ACC112 (cell line): ENCODE measurements at regions not wholly inside any gene's neighbourhood (a gene's known extent, or its start where the extent isn't known, plus 50 kb on each side); places are given as distances from the start of the nearest gene placed in this dataset.
"Not testable (repeated sequence)": the region's sequence is repeated elsewhere in the genome, so short reads cannot be mapped to it uniquely, and the experiment has no call there.

Experiments
- H2AFZ ChIP-seq: fragments of 200-600 bp; sonication (generic); one replicate; pipeline ENCODE4 v1.6.0; 2017; ENCODE audit warnings: antibody characterized with exemption, low read length; ENCODE audit not compliant: unreplicated experiment
- H3K27ac ChIP-seq: fragments of 200-600 bp; sonication (generic); 2 replicates; pipeline ENCODE4 v1.5.1; 2014; ENCODE audit warnings: low read depth, mild to moderate bottlenecking, antibody characterized with exemption, low read length, moderate library complexity
- H3K27me3 ChIP-seq: fragments of 200-600 bp; sonication (generic); 2 replicates; pipeline ENCODE4 v1.6.1; 2014; ENCODE audit warnings: mild to moderate bottlenecking, antibody characterized with exemption, low read length, moderate library complexity, mixed read lengths; ENCODE audit not compliant: insufficient read depth
- H3K36me3 ChIP-seq: fragments of 200-600 bp; sonication (generic); 2 replicates; pipeline ENCODE4 v1.6.1; 2016; ENCODE audit warnings: mild to moderate bottlenecking, antibody characterized with exemption, low read length, moderate library complexity, mixed read lengths; ENCODE audit not compliant: insufficient read depth
- H3K4me1 ChIP-seq: fragments of 200-600 bp; sonication (generic); one replicate; pipeline ENCODE4 v1.6.1; 2016; ENCODE audit warnings: low read length, mixed read lengths; ENCODE audit not compliant: insufficient read depth, unreplicated experiment, control insufficient read depth
- H3K4me3 ChIP-seq: fragments of 200-600 bp; sonication (generic); 2 replicates; pipeline ENCODE4 v1.5.1; 2014; ENCODE audit warnings: mild to moderate bottlenecking, low read depth, low read length
- H3K79me2 ChIP-seq: fragments of 200-600 bp; sonication (generic); one replicate; pipeline ENCODE4 v1.6.0; 2016; ENCODE audit warnings: low read length; ENCODE audit not compliant: control insufficient read depth, unreplicated experiment, insufficient read depth

DNA sequence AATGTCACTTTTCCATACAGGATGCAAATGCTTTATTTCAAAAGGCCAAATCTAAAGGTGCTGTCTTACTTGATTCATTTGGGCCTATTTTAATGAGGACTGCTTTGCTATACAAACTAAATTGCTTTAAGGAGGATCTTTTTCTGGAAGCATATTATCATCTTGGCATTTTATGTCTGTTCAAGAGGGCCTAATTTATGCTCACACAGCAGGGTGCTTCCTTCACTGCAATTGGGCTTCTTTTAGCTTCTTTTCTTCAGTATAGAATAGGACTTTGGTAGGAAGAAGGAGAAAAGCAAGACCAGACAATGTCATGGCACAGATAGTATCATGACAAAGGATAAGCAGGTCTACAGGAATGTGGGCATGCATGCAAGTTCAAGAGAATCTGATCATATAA, 222.4 kb upstream of the ANKRD50 start:
- Histone ChIP-seq H3K79me2 (no peaks in the 10 kb centered on the region), H2AFZ (no peak overlapping the region), H3K27me3 (no peaks in the 10 kb centered on the region), H3K4me3 (no peak overlapping the region), H3K27ac (no peak overlapping the region), H3K4me1 (peaks cover 29% of the 10 kb centered on the region), H3K36me3 (no peaks in the 10 kb centered on the region)

DNA sequence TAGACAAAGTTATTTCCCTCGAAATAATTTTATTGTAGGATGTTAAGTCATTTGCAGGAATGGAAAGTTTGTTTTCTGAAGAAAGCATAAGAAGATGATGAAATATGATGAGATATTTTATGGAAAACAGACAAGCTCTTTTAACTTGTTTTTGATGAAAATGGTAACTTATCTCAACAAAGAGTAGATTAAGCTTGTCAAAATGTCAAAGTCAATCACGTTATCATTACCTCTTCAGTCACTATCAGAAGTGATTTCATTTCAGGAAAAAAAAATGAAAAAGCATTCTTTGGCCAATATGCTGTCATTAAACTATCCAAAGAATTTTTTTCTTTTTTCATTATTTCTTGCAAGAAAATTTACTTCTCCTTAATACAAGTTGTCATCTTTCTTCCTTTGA, 221.0 kb upstream of the ANKRD50 start:
- Histone ChIP-seq H3K27me3 (no peaks in the 10 kb centered on the region), H3K79me2 (no peaks in the 10 kb centered on the region), H2AFZ (no peak overlapping the region), H3K4me3 (no peak overlapping the region), H3K27ac (no peak overlapping the region), H3K36me3 (no peaks in the 10 kb centered on the region), H3K4me1 (peaks cover 16% of the 10 kb centered on the region)

GRCh38 chr4:124932447-124932846, 219.9 kb upstream of the ANKRD50 start:
- no peak overlapping the region for H3K4me3 ChIP-seq
- H3K36me3 ChIP-seq = no peaks in the 10 kb centered on the region
- no peak overlapping the region for H3K27ac ChIP-seq
- no peaks in the 10 kb centered on the region for H3K79me2 ChIP-seq
- no peaks in the 10 kb centered on the region for H3K27me3 ChIP-seq
- H2AFZ ChIP-seq = no peak overlapping the region
- peaks cover 11% of the 10 kb centered on the region for H3K4me1 ChIP-seq

DNA sequence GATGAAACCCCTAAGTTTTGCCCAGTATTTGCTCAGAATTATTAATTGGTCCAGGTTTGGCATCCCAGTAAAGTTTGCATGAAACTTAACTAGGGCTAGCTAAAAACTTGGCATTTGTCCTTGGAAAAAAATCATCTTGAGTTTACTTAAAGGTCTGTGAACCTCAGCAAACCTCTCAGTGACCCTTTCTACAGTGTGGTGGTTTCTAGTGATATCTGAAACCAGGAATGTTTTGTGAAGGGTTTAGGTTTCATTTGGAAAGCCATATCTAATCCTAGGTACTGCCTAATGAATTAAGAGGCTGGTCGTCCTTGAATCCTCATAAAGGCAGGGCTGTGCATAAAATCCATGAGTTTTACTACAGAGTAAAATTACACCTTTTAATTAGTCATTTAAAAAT, 218.5 kb upstream of the ANKRD50 start:
- no peak overlapping the region for H3K4me3 ChIP-seq
- H3K27me3 ChIP-seq = no peaks in the 10 kb centered on the region
- peaks cover 4% of the 10 kb centered on the region for H3K4me1 ChIP-seq
- no peak overlapping the region for H2AFZ ChIP-seq
- H3K27ac ChIP-seq = no peak overlapping the region
- no peaks in the 10 kb centered on the region for H3K36me3 ChIP-seq
- H3K79me2 ChIP-seq = no peaks in the 10 kb centered on the region

- H3K79me2 ChIP-seq, H3K4me1 ChIP-seq, H3K27ac ChIP-seq, H2AFZ ChIP-seq, H3K4me3 ChIP-seq, H3K36me3 ChIP-seq, H3K27me3 ChIP-seq: not testable (repeated sequence)
Measured at GRCh38 chr4:124922748-124923147, 210.2 kb upstream of the ANKRD50 start.

- no peaks in the 10 kb centered on the region for H3K4me1 ChIP-seq
- H3K27me3 ChIP-seq = no peaks in the 10 kb centered on the region
- no peak overlapping the region for H3K27ac ChIP-seq
- no peak overlapping the region for H3K4me3 ChIP-seq
- no peaks in the 10 kb centered on the region for H3K36me3 ChIP-seq
- H2AFZ ChIP-seq = peak overlapping the region; percentile 30
- no peaks in the 10 kb centered on the region for H3K79me2 ChIP-seq
Measured at GRCh38 chr4:124918559-124919122, 206.1 kb upstream of the ANKRD50 start.

DNA sequence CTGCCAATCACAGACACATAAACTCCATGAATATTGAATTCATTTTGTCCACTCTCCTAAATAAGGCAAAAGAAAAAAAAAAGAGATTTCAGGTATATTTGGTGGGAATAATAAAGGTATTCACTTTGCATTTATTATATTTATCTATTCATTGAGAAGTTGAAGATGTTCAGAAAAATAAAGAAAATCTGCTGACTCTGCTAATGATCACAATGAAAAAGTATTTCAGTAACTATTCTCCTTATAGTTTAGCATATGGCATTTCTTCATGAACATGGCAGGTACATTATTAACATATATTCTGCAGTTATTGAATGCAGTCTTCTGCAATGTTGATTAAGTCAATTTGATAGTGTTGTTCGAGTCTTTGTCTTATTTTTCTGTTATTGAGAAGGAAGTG, 202.5 kb upstream of the ANKRD50 start:
- Histone ChIP-seq H3K4me3 (no peak overlapping the region), H3K27me3 (no peaks in the 10 kb centered on the region), H3K36me3 (no peaks in the 10 kb centered on the region), H3K4me1 (no peaks in the 10 kb centered on the region), H2AFZ (no peak overlapping the region), H3K27ac (no peak overlapping the region), H3K79me2 (no peaks in the 10 kb centered on the region)

- no peak overlapping the region for H3K4me3 ChIP-seq
- no peaks in the 10 kb centered on the region for H3K27me3 ChIP-seq
- no peak overlapping the region for H2AFZ ChIP-seq
- H3K27ac ChIP-seq = no peak overlapping the region
- no peaks in the 10 kb centered on the region for H3K4me1 ChIP-seq
- no peaks in the 10 kb centered on the region for H3K79me2 ChIP-seq
- no peaks in the 10 kb centered on the region for H3K36me3 ChIP-seq
Measured at GRCh38 chr4:124913237-124913636, 200.7 kb upstream of the ANKRD50 start.

- no peaks in the 10 kb centered on the region for H3K27me3 ChIP-seq
- H3K27ac ChIP-seq = no peak overlapping the region
- H3K36me3 ChIP-seq = no peaks in the 10 kb centered on the region
- H3K4me3 ChIP-seq = no peak overlapping the region
- no peak overlapping the region for H2AFZ ChIP-seq
- H3K4me1 ChIP-seq = no peaks in the 10 kb centered on the region
- H3K79me2 ChIP-seq = no peaks in the 10 kb centered on the region
Measured at GRCh38 chr4:124910327-124910726, 197.8 kb upstream of the ANKRD50 start.

- Histone ChIP-seq H3K4me3 (no peak overlapping the region), H3K27ac (no peak overlapping the region), H3K27me3 (no peaks in the 10 kb centered on the region), H3K36me3 (no peaks in the 10 kb centered on the region), H3K79me2 (no peaks in the 10 kb centered on the region), H2AFZ (no peak overlapping the region), H3K4me1 (peaks cover 12% of the 10 kb centered on the region)
Measured at GRCh38 chr4:124907881-124908280, 195.3 kb upstream of the ANKRD50 start.

DNA sequence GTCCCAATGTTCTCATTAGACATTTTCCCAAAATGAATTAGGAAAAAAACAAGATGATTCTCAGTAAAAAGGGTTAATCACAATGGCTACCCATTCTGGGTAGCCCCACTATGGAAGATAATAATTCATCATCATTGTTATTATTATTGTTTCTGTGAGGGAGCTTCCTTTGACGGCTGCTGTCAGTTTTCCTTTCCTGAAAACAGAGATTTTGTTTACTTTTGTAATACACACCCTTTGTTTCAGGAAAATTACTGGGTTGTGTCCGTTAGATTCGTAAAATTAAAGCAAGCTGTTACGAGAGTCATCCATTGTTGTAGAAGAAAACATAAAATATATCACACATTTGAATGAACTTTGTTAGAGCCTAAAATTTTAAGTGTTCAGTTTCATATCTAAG, 192.9 kb upstream of the ANKRD50 start:
- no peak overlapping the region for H3K4me3 ChIP-seq
- H3K27ac ChIP-seq = no peak overlapping the region
- no peaks in the 10 kb centered on the region for H3K36me3 ChIP-seq
- H3K4me1 ChIP-seq = peaks cover 12% of the 10 kb centered on the region
- no peaks in the 10 kb centered on the region for H3K27me3 ChIP-seq
- H3K79me2 ChIP-seq = no peaks in the 10 kb centered on the region
- no peak overlapping the region for H2AFZ ChIP-seq
